HG03571 (cell line): ENCODE measurements at regions not wholly inside any gene's neighbourhood (a gene's known extent, or its start where the extent isn't known, plus 50 kb on each side); places are given as distances from the start of the nearest gene placed in this dataset.

Source experiments
- ATAC-seq: cut with Tn5 transposase; IDR thresholded peaks from one replicate; pipeline ENCODE4 v1.9.1; 2021; ENCODE audit not compliant: unreplicated experiment

GRCh38 chr9:28883234-28883633 lies 1310.0 kb upstream of the C9orf72 start:
- no peak for ATAC-seq

GRCh38 chr9:28887188-28887884 lies 1314.1 kb upstream of the C9orf72 start:
- ATAC-seq: no peak

GRCh38 chr9:28888806-28889205 lies 1315.5 kb upstream of the C9orf72 start:
- no peak for ATAC-seq

GRCh38 chr9:28892538-28892937 lies 1319.3 kb upstream of the C9orf72 start:
- no peak for ATAC-seq

- no peak for ATAC-seq
Observed at GRCh38 chr9:28899267-28899666, 1326.0 kb upstream of the C9orf72 start.

GRCh38 chr9:28899926-28900325 lies 1326.6 kb upstream of the C9orf72 start:
- ATAC-seq: no peak

- no peak for ATAC-seq
Observed at GRCh38 chr9:28900406-28900805, 1327.1 kb upstream of the C9orf72 start.

- ATAC-seq: no peak
Observed at GRCh38 chr9:28909526-28909925, 1336.2 kb upstream of the C9orf72 start.

GRCh38 chr9:28912621-28913020 lies 1339.3 kb upstream of the C9orf72 start:
- no peak for ATAC-seq

GRCh38 chr9:28915202-28915930 lies 1342.1 kb upstream of the C9orf72 start:
- ATAC-seq: no peak

- ATAC-seq: no peak
Observed at GRCh38 chr9:28916348-28916747, 1343.1 kb upstream of the C9orf72 start.

- ATAC-seq: no peak
Observed at GRCh38 chr9:28921857-28922500, 1348.7 kb upstream of the C9orf72 start.

GRCh38 chr9:28922891-28923290 lies 1349.6 kb upstream of the C9orf72 start:
- no peak for ATAC-seq

GRCh38 chr9:28923351-28923750 lies 1350.1 kb upstream of the C9orf72 start:
- no peak for ATAC-seq

GRCh38 chr9:28925157-28925556 lies 1351.9 kb upstream of the C9orf72 start:
- no peak for ATAC-seq

- ATAC-seq: no peak
Observed at GRCh38 chr9:28926306-28926705, 1353.0 kb upstream of the C9orf72 start.

GRCh38 chr9:28927691-28928090 lies 1354.4 kb upstream of the C9orf72 start:
- no peak for ATAC-seq

GRCh38 chr9:28929433-28929832 lies 1356.2 kb upstream of the C9orf72 start:
- ATAC-seq: no peak

GRCh38 chr9:28930766-28931165 lies 1357.5 kb upstream of the C9orf72 start:
- no peak for ATAC-seq

- ATAC-seq: no peak
Observed at GRCh38 chr9:28934111-28934510, 1360.8 kb upstream of the C9orf72 start.

- no peak for ATAC-seq
Observed at GRCh38 chr9:28938981-28939380, 1365.7 kb upstream of the C9orf72 start.

GRCh38 chr9:28941856-28942255 lies 1368.6 kb upstream of the C9orf72 start:
- no peak for ATAC-seq
